GM13977 (cell line): ENCODE measurements at regions not wholly inside any gene's neighbourhood (a gene's known extent, or its start where the extent isn't known, plus 50 kb on each side); places are given as distances from the start of the nearest gene placed in this dataset.

ENCODE experiments used
- DNase-seq: peaks from one replicate; pipeline ENCODE4 v3.0.0; 2012; ENCODE audit warnings: low spot score
- in situ Hi-C: fragments of 300-500 bp; cut with MboI; formaldehyde crosslinking; loops from one replicate; pipeline ENCODE4 v1.12.0; 2022; ENCODE audit warnings: low sequenced_read_pairs, low pct_unique_long_range_greater_than_20kb, mixed read lengths, inconsistent platforms; ENCODE audit not compliant: unreplicated experiment
- TF ChIP-seq, protein P1 (sequence below): IDR thresholded peaks from 2 replicates; pipeline ENCODE4 v1.5.1; 2012; ENCODE audit warnings: mild to moderate bottlenecking, control low read depth; ENCODE audit not compliant: insufficient read depth; ENCODE audit errors: extremely low read depth, missing control alignments

DNA sequence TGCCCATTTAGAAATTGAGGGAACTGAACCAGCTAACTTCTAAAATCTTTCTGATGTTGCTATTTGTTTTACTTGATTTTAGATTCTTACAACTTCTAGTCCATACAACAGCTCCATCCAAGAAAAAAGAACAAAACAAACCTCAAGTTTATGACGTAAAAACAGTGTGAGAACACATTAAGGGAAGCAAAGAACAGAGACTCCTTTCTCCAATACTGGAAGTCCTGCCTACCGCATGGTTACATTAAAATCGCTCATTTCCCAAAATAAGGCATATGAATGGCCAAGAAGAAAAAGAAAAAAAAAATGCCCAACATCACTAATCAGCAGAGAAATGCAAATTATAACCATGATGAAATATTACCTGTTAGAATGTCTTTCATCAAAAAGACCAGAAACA lies 110.0 kb downstream of the TRIB2 start:
- no peak for DNase-seq
- in situ Hi-C loops: no loop called here
- TF ChIP-seq, protein P1, sequence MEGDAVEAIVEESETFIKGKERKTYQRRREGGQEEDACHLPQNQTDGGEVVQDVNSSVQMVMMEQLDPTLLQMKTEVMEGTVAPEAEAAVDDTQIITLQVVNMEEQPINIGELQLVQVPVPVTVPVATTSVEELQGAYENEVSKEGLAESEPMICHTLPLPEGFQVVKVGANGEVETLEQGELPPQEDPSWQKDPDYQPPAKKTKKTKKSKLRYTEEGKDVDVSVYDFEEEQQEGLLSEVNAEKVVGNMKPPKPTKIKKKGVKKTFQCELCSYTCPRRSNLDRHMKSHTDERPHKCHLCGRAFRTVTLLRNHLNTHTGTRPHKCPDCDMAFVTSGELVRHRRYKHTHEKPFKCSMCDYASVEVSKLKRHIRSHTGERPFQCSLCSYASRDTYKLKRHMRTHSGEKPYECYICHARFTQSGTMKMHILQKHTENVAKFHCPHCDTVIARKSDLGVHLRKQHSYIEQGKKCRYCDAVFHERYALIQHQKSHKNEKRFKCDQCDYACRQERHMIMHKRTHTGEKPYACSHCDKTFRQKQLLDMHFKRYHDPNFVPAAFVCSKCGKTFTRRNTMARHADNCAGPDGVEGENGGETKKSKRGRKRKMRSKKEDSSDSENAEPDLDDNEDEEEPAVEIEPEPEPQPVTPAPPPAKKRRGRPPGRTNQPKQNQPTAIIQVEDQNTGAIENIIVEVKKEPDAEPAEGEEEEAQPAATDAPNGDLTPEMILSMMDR: no peak

DNA sequence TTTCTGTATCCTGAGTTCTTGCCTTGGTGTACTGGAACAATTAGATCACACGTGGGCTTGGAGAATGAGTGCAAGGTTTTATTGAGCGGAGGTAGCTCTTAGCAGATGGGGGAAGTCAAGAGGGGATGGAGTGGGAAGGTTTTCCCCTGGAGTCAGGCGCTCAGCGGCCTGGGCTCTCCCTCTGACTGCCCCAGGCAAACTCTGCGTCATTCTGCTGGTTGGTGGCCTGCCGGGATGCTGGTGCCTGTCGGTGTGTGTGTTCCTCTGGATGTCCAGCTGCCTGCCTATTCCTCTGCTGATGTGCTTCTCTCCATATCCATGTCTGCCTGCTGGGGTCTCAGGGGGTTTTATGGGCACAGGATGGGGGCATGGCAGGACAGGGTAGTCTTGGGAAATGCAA lies 111.0 kb downstream of the TRIB2 start:
- DNase-seq: no peak
- TF ChIP-seq, protein P1: no peak
- in situ Hi-C loops: no loop called here

DNA sequence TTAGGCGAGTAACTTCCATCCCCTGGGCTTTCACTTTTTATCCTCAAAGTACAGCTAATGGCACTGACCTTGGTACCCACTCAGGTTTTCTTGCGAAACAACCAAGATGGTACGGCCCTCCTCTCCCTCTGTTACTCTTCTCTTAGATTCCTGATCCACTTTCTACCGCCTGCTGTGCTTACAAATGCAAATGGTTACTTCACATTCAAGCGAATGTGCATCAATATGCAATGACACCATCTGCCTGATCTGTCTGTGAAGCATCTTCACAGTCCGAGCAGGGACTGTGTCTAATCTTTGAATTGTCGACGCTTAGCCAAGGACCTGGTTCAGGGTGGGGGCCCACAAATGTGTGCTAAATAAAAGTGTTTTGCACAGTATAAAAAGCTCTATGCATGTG lies 112.2 kb downstream of the TRIB2 start:
- in situ Hi-C loops: no loop called here
- TF ChIP-seq, protein P1: no peak

DNA sequence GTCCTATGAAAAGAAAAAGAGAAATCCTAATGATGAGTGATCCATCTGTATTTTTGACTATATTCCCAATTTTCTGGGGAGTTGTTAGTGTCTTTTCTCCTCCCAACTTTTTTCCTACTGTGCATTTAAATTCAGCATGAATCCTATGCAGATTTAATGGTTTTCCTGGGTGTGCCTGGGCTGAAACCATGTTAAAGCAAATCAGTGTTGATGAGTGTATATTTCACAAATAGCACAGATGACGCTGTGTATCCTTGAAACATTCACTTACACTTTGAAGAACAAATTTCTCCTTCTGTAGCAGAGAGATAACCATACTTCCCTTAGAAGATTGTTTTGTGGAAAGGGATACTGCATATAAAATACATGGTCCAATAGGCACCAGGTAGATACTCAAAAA lies 114.3 kb downstream of the TRIB2 start:
- TF ChIP-seq, protein P1: no peak
- no peak for DNase-seq
- in situ Hi-C loops: no loop called here

More for the DNA sequence above, 112.2 kb downstream of the TRIB2 start:
- DNase-seq: no peak

DNA sequence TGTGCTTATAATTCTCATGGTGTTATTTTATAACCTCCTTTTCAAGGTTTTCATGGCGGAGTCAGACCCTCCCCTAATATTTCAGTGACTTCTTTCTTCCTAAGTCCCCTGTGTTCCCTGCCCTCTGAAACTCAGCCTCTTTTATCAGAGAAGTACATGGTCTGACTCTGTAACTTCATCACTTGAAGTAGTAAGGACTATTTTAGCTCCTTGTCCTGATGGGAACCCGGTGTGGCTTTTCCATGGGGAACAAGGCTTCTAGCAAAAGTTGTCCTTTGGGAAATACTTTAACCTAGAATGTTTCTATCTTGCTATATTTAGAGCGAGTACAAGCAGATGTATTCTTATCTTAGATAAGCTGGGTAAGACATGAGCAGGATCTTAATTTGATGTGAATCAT lies 117.5 kb downstream of the TRIB2 start:
- TF ChIP-seq, protein P1: no peak
- in situ Hi-C loops: no loop called here
- no peak for DNase-seq

DNA sequence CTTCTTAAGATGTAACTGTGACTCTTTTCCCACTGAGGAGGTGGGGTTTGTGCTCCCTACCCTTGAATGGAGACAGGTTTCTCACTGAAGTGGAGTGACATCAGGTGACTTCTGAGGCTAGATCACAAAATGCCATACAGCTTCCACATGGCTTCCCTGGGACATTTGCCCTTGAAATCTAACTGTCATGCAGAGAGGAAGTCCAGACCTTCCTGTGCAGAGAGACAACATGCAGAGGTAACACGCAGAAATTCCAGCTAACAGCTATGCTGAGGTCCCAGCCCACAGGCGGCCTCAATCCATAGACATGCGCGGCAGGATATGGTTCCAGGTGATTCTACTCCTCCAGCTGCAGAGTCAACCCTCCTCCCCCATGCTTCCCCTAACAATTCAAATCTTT lies 119.0 kb downstream of the TRIB2 start:
- DNase-seq: no peak
- TF ChIP-seq, protein P1: no peak
- in situ Hi-C loops: no loop called here

DNA sequence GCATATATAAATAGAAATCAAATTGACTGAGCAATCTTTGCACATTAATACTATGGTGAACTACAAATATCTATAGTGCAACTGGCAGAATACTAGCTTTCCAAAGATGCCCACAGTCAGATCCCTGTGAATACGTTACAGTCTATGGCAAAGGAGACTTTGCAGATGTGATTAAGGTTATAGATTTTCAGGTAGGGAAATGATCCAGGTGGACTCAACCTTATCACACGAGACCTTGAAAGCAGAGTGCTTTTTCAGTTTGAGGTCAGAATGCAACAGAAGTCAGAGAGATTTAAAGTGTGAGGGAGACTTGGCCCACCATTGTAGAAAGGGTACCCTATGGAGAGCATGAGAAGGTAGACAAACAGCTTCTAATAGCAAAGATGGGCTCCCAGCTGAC lies 122.6 kb downstream of the TRIB2 start:
- in situ Hi-C loops: no loop called here
- TF ChIP-seq, protein P1: no peak

More for the DNA sequence above, 122.6 kb downstream of the TRIB2 start:
- DNase-seq: no peak
